GM18907 (cell line): ENCODE measurements at regions not wholly inside any gene's neighbourhood (a gene's known extent, or its start where the extent isn't known, plus 50 kb on each side); places are given as distances from the start of the nearest gene placed in this dataset.
"Not testable (repeated sequence)": the region's sequence is repeated elsewhere in the genome, so short reads cannot be mapped to it uniquely, and the experiment has no call there.

ENCODE experiments used
- ATAC-seq: cut with Tn5 transposase; IDR thresholded peaks from one replicate; pipeline ENCODE4 v1.9.1; 2021; ENCODE audit warnings: mild to moderate bottlenecking, moderate library complexity; ENCODE audit not compliant: unreplicated experiment

GRCh38 chr9:89695441-89695891, 90.7 kb downstream of the GADD45G start:
- no peak for ATAC-seq

- not testable (repeated sequence) for ATAC-seq
These were observed 91.2 kb downstream of the GADD45G start for GRCh38 chr9:89695979-89696378.

GRCh38 chr9:89696780-89697179, 92.0 kb downstream of the GADD45G start:
- ATAC-seq: no peak

GRCh38 chr9:89697553-89697952, 92.7 kb downstream of the GADD45G start:
- no peak for ATAC-seq

GRCh38 chr9:89698411-89699005, 93.7 kb downstream of the GADD45G start:
- ATAC-seq: no peak

- no peak for ATAC-seq
These were observed 94.8 kb downstream of the GADD45G start for GRCh38 chr9:89699646-89700045.

- ATAC-seq: peak; percentile 79
These were observed 96.5 kb downstream of the GADD45G start for GRCh38 chr9:89701221-89701798.

- ATAC-seq: no peak
These were observed 97.6 kb downstream of the GADD45G start for GRCh38 chr9:89702401-89702800.

- ATAC-seq: no peak
These were observed 100.8 kb downstream of the GADD45G start for GRCh38 chr9:89705651-89706050.

GRCh38 chr9:89706086-89706485, 101.3 kb downstream of the GADD45G start:
- no peak for ATAC-seq

GRCh38 chr9:89706731-89707191, 101.9 kb downstream of the GADD45G start:
- no peak for ATAC-seq

- ATAC-seq: no peak
These were observed 105.9 kb downstream of the GADD45G start for GRCh38 chr9:89710697-89711096.

GRCh38 chr9:89711866-89712265, 107.1 kb downstream of the GADD45G start:
- ATAC-seq: no peak

GRCh38 chr9:89712283-89712682, 107.5 kb downstream of the GADD45G start:
- no peak for ATAC-seq

GRCh38 chr9:89714321-89714720, 109.5 kb downstream of the GADD45G start:
- no peak for ATAC-seq

- no peak for ATAC-seq
These were observed 110.6 kb downstream of the GADD45G start for GRCh38 chr9:89715318-89715858.

GRCh38 chr9:89715881-89716280, 111.1 kb downstream of the GADD45G start:
- ATAC-seq: no peak

GRCh38 chr9:89716559-89716958, 111.7 kb downstream of the GADD45G start:
- peak; percentile 43 for ATAC-seq

GRCh38 chr9:89718176-89718575, 113.4 kb downstream of the GADD45G start:
- no peak for ATAC-seq

- no peak for ATAC-seq
These were observed 113.8 kb downstream of the GADD45G start for GRCh38 chr9:89718651-89719050.

- no peak for ATAC-seq
These were observed 114.4 kb downstream of the GADD45G start for GRCh38 chr9:89719202-89719601.

GRCh38 chr9:89720696-89721175, 115.9 kb downstream of the GADD45G start:
- no peak for ATAC-seq
